GM18861 (cell line): ENCODE measurements at regions not wholly inside any gene's neighbourhood (a gene's known extent, or its start where the extent isn't known, plus 50 kb on each side); places are given as distances from the start of the nearest gene placed in this dataset.
A peak's percentile ranks its signal among the peaks of the same experiment; 100 is the strongest.
"Not testable (repeated sequence)": the region's sequence is repeated elsewhere in the genome, so short reads cannot be mapped to it uniquely, and the experiment has no call there.

ENCODE experiments used
- ATAC-seq: cut with Tn5 transposase; IDR thresholded peaks from one replicate; pipeline ENCODE4 v1.9.1; 2021; ENCODE audit not compliant: unreplicated experiment

DNA sequence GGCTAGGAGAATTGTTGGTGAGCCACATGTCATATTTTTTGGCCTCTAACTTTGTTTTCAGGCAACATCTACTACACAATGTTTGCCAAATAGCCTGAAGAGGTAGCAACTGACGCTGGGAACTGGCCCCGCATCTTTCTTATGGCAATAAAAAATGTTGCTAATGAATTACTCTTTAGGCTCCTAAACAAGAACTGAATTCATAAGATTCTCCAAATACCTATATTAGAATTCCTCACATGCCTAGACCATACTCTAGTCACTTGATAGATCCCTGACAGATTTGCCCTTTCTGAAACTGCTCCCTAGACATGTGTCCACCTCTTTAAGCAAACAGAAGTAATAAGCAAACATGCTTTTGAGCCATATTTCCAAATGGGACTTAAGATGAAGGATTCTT, 209.0 kb upstream of the ATXN7L3B start:
- ATAC-seq: no peak

DNA sequence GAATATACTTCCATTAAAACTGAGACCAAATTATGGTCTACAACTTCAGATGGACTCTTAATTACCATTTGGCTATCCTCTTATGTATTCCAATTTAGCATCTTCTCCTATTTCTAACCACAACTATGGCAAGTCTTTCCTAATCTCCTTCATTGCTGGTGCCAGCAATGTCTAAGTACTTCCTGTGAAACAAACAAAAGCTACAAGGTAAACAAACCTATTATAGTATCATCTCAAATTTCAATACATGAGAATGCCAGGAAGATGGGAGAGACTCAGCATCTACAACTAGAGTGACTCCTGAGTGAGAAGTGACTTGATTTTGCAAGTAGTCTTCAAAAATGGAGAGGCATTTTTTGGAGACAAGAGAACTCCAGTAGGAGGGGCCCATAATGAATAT, 202.9 kb upstream of the ATXN7L3B start:
- no peak for ATAC-seq

DNA sequence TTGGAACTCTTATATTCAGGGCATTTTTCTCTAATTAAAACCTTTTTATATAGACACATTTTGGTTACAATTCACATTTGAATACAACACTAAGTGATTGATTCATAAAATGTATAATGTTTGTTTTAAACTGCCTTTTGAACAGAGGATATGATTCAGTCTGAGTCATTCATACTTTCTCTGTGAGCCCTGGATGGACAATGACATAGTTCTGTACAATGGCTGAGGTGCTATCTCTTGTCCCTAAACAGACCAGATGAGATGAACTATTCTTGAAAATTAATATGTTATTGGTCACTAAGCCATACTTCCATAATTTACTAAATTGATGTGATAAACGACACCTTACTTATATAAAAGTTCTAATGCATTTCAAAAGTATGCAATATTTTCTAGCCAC, 199.7 kb upstream of the ATXN7L3B start:
- no peak for ATAC-seq

DNA sequence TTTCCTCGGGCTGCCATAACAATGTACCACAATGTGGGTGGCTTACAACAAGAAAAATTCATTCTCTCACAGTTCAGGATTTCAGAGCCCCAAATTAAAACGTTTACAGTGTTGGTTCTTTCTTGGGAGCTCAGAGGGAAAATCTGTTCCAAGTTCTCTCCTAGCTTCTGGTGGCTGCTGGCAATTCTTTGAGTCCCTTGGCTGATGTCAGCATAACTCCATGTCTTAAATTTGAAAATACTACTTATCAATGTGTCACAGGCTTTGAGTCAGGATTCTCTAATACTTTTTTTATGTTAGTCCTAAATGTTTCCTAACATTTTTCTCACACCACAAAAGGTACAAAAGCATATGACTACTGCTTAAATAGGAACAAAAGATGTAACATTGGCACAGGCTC, 198.4 kb upstream of the ATXN7L3B start:
- ATAC-seq: no peak

DNA sequence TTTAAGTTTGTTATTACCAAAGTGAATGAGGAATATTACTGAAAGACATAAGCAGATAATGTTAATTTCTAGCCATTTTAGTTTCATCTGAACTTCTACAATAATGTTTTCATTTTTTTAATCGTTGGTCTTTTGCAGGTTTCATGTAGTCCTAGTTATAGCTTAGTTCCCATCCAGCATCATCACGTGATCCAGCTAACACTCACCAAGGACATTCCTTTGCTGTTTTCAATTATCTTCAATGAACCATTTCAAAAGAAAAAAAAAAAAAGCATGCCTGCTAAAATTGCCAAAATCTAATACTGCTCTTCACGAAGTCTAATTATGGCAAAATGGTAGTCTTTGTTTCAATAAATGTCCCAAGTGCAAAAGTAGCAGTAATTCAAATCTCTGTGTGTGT, 187.7 kb upstream of the ATXN7L3B start:
- no peak for ATAC-seq

DNA sequence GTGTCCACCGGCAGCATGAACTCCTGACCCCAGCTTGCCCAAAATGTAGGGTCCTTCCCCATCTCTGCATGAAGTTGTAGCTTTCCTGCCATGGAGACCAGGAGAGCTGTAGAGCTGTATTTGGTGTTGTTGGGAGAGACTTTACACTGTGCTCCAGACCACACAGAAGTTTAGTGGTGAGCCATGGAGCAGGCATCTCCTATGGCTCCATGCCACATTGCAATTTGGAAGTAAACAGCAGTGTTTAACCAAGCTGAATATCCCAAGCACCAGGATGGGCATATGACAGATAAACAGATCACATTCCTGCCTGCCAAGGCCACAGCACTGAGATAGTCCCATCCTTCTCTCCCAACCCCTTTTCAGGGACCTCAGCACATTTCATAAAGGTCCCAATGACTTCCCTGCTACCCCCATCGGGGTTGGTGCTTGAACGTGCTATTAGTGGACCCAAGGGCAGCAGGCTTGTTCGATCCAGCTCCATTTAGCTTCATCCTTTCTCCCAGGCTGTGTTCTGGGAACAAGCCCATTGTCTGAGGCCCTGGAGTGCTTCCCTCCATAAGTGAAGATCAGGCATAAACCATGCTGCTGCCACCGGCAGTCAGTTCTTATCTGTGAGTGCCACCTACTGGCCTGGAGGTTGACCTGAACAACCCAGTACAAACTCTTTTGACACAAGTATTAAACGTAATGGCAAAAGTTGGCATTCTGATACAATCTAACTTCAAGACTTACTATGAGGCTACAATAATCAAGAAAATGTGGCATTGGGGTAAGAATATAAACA, 172.3 kb upstream of the ATXN7L3B start:
- ATAC-seq: peak; percentile 78

DNA sequence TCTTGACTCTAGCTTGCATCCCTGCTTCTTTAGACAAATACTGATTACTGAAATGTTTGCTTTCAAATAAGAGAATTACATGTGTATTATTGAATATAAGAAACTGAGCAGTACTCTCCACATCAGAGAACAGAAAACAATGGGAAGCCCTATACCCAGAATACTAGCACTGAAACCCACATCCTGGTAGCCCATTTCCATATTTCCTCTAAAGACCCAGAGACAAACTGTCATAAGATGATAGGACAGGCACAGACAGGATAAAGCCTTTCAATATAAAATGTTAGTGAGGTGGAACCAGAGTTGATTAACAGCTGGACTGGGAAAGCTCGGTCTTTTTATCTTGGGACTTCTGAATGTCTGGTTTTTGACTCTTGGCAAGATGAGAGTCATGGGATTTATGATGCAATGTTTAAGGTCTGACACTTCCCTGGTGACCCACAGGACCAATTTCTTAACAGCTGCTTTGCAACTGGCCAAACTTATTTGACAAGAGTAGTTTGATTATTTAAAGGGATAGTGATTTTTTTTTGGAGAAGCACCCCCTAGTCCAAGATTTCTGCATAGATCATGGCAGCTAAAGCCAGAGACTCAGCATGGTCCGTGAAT, 166.9 kb upstream of the ATXN7L3B start:
- ATAC-seq: no peak

DNA sequence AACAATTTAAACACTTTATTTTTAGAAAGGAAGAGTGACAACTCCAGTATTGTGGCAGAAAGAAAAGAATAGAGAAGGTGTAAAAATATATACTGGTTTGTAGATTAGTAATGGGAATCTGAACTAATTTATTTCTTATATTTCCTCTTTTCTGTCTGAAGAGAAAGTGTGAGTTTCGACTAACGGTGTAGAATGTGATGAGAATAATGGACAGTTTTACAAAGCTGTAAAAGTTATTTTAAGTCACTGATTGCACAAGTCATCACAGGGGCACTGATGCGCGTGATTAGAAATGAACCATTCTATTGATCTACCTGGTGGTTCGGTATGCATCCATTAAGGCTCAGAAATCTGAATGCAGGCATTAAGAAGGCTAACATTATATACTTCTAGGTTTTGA, 158.5 kb upstream of the ATXN7L3B start:
- ATAC-seq: no peak

DNA sequence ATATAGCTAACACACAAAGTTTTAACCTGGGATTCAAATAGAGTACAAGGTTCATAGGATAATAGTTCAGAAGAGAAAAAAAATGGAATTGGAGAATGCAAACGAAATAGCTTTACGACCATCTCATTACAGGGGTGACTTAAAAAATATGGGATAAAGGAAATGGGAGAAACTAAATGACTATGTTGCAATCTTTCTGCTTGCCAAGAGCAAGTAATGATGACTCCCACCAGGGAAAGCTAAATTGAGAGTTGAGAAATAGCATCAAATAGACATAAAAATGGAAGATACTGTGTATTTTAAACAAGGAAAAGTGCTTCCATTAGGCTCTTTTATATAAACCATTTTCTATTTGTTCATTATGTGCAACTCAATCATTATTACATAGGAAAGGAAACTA, 155.7 kb upstream of the ATXN7L3B start:
- no peak for ATAC-seq

DNA sequence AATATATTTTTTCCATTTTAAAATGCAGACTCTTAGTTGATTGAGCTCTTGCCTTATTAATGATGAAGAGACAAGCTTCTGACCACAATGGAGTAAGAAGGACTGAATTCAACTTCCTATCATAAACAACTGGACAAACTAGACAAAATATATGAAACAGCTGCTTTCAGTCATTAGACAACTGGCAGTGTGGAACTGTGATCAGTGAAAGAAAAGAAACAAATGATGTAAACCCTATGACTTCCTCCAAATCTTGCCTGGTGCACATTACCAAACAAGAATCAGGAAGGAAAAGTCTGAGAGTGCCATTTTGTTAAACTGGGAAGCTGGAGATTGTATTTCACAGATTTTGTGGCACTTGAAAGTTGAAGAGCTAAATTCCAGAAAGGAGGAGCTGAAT, 154.7 kb upstream of the ATXN7L3B start:
- ATAC-seq: no peak

DNA sequence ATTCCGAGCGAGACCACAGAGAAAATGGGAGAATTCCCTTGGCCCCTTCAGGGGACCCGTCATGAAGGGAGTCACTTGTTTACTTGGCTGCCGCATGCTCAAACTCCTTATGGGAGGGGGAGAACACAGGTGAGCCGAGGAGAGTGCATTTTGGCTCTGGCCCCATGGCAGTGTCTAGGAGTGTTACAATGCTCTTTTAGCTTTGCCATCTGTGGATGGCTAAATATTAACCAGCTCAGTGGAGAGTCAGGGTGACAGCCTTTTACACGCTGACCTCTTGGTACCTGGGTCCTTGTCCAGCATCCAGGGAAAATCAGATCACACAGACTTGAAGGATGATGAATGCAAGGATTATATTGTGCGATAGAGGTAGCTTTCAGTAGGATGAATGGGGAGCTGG, 146.4 kb upstream of the ATXN7L3B start:
- ATAC-seq: no peak

DNA sequence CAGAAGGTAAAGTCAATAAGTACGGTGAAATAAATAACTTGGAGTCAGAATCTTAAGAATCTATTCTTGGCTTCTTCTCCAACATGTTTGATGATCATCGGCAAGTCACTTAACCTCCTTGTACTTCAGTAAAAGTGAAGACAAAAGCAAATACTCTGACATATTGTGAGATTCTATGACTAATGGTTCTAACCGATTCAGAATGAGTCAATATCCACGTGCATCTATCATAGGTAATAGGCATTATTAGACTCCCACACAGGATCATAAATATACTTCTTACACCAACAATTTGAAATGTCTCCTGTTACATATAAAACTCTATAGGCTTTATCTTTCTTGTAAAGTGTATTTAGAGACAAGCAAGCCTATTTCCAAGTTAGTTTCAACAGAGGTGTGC, 144.4 kb upstream of the ATXN7L3B start:
- no peak for ATAC-seq

DNA sequence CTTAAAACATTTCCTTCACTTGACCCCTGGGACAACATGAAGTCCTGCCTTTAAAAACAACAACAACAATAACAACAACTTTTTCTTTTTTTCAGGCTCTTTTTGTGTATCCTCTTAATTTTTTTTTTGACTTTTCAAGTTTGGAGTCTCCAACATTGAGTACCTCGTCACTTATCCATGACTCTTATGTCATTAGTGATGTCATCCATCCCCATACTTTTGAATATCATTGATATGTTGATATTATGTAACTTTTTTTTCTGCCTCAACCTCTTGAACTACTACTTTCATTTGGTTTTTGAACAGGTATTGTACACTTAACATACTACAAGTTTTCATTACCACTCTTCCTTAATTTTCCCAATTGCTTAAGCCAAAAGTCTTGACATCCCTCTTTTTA, 143.0 kb upstream of the ATXN7L3B start:
- ATAC-seq: no peak

DNA sequence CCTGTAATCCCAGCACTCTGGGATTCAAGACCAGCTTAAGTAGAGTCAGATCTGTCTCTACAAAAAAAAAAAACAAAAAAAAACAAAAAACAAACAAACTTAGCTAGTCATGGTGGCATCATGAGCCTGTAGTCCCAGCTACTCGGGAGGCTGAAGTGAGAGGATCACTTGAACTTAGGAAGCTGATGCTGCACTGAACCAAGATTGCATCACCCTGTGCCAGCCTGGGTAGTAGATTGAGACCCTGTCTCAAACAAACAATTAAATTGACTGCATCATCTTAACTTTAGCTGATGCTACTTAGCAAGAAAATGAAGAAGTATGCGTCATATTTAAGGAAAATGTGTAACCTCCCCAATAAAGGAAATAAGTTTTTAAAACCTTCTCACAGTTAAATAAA, 136.6 kb upstream of the ATXN7L3B start:
- no peak for ATAC-seq

DNA sequence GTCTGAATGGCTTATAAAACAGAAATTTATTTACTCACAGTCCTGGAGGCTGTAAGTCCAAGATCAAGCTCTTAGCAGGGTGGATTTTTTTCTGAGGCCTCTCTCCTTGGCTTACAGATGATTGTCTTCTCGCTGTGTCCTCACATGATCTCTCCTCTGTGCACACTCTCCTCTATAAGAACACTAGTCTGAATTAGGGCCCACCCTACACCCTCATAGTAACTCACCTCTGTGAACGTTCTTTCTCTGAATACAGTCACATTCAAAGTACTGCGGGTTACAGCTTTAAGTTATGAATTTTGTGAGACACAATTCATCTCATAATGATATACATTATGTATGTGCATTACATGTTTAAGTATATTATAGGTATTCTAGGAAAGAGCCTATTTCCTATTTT, 135.7 kb upstream of the ATXN7L3B start:
- no peak for ATAC-seq

DNA sequence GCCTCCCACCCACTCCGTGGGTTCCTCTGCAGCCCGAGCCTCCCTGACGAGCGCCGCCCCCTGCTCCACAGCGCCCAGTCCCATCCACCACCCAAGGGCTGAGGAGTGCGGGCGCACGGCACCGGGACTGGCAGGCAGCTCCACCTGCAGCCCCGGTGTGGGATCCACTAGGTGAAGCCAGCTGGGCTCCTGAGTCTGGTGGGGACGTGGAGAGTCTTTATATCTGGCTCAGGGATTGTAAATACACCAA, 134.5 kb upstream of the ATXN7L3B start:
- not testable (repeated sequence) for ATAC-seq

DNA sequence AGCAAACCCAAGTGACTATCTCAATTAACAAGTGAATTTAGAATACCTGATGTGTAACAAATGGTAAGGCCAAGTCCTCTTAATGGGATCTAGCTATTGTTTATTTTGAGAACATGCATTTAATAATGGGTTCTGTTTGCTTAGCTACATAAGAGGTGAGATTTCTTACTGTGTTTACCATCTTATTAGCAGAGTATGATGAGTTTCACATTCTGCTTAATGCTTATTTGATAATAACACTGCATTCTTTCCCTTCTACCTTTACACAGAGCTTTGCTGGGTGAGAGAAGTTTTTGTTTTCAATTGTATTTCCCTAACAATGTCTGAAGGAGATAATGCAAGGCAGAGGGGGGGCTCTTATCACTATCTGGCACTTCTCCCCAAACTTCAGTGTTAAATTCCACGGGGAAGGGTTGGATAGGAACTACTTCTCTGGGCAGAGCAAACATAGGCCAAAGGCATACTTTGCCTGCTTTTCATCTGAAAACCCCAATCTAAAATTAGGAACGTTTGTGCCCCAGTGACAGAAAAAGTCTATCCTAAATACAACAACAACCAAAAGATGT, 129.0 kb upstream of the ATXN7L3B start:
- no peak for ATAC-seq

DNA sequence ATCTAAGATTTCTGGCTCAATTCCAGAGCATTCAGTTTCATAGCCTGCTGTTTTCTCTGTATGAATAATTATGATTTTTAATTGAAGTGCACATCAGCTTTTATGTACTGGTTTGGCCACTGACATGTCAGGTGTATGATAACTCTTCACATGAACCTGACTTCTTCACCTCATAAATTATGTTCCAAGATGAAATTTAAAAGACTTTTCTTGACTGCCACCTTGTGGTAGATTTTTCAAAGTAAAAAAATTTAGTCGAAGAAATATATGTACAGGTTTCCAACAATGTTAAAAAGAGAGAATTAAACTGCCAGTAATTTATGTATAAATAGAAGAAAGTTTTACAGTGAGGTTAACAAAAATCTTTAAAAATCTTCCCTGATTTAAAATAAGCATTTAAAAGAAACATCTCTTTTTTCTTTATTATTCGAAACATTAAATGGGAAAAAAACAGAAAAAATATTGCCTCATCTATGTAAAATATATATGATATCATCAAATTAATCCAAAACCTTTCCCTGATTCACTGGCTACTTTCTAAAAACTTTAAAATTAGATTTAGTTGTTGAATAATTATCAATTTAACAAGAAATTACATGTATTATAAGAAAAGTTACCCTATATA, 124.9 kb upstream of the ATXN7L3B start:
- peak; percentile 40 for ATAC-seq

DNA sequence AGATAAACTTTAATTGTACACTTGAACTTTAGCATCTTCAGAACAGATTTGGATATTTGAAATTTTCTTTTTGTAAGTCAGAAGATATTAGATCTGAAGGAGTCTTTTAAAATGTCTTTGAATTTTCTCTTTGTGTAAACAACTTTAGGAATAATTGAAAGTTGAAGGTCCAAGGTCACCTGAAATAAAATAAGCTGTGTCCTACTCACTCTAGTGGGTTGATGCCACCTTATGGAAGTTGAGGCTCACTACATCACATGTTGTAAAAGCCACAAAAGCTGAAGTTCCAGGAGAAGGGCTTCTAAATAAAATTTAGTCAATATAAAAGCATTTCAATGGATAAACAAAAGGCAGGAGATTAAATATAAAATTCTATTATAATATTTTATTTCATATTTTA, 122.0 kb upstream of the ATXN7L3B start:
- peak; percentile 76 for ATAC-seq

DNA sequence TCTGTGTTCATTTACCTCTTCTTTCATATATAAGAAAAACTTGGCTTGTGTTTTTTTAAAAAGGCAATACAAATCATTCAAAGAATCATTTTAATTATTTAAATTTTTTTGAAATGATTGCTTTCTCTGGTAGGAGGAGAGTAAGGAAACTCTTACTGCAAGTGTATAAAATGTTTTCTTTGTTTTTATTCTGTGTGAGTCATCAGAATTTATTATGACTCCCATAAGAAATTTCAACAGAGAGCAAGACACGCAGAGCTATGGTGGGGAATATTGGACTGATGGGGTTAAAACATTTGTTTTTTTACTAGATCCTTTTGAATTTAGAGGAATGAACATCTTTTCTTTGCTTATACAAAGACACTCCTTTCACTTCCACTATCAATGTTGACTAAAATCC, 119.1 kb upstream of the ATXN7L3B start:
- no peak for ATAC-seq

DNA sequence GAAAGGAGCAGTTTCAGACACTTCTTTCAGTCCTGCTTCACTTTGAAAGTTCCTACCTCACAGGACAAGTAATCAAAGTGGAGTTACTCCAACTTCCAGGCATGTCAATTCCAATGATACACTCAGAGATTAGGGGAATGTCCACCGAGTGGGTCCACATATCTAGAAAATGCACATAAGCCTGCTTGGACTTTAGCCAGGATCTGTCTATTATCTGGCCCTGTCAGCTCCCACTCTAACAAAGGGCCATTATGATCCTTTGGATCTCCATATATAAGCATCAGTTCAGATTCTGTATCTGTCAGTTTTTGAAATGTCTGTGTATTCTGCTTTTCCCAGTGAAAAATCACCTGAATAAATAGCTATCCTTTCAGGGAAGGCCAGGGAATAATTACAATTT, 112.9 kb upstream of the ATXN7L3B start:
- no peak for ATAC-seq

DNA sequence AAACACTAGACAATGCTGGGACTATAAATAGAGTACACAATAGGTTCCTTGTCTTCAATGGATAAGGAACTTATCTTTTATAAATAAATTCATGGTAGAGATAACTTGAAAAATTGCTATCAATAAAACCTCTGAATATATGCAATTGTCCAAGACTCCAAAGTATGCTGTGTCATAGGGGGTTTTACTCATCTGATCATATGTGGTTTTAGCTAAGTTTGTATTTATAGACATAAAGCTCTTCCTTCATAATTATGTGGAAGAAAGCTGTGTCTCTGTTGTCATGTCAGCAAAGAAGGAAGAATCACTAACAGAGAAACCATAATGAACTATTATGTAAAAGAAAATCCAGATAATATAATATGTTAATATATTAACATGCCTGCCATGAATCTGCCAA, 111.5 kb upstream of the ATXN7L3B start:
- no peak for ATAC-seq
